Activated CD4-positive, CD25-positive, alpha-beta regulatory T cell treated with anti-CD3 and anti-CD28 coated beads, Interleukin-2, amount 50 U/mL, for 72 hours (primary cell): ENCODE measurements at regions not wholly inside any gene's neighbourhood (a gene's known extent, or its start where the extent isn't known, plus 50 kb on each side); places are given as distances from the start of the nearest gene placed in this dataset.
"Not testable (repeated sequence)": the region's sequence is repeated elsewhere in the genome, so short reads cannot be mapped to it uniquely, and the experiment has no call there.

ENCODE experiments used
- DNase-seq: peaks from one replicate; pipeline ENCODE4 v3.0.0; 2021

DNA sequence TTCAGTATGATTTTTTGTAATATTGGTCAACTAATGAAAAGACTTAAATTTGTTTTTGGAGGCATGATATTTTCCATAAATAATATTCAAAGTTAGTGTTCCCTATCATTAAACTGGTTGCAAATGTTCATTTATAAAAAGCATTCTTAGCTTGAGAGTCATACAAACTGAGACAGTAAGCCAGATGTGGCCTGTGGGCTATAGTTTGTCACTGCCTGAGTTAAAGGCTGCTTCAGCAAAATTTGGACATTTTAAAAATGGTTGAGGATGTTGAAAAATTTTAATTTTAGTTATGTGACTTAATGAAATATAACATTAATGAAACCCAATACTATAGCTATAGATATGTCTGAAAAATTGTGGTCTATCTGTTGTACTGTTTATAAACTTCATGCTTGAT lies 180.2 kb upstream of the CACNA2D1 start:
- no peak for DNase-seq

DNA sequence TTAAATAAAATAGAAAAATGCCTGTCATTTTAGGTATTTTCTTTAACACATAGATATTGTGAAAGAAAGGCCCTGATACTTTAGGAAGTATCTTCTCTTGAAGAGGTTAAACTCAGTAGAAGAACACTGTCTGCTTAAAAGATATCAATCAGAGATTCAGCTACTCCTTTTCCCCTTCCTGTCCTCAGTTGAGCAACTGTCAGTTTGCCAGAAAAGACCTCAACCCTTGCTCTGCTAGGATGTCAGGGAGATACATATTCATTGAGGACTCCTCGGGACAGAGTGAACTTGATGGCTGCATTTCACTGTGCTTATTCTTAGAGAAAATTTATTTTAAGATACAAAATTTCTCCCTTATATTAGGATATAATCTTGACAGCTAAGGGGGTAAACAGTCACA lies 173.6 kb upstream of the CACNA2D1 start:
- DNase-seq: no peak

DNA sequence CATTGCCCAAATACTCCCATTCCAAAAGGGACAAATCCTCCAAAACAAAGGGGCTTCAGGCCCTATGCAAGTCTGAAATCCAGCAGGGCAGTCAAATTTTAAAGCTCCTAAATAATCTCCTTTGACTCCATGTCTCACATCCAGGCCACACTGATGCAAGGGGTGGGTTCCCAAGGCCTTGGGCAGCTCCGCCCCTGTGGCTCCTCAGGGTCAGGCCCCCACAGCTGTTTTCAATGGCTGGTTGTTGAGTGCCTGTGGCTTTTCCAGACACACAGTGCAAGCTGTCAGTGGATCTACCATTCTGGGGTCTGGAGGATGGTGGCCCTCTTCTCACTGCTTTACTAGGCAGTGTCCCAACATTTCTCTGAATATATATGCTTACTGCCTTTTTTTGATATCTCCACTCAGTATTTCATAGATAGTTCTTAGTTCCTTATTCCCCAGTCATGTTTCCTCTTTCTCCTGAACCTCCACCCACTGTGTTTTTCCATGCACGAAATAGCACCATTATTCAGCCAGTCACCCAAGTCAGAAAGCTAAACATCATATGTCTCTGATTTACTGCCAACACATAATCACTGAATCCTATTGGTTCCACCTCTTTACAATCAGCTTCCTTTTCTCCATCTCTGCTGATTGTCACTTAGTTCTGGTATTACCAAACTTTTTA lies 172.6 kb upstream of the CACNA2D1 start:
- no peak for DNase-seq

DNA sequence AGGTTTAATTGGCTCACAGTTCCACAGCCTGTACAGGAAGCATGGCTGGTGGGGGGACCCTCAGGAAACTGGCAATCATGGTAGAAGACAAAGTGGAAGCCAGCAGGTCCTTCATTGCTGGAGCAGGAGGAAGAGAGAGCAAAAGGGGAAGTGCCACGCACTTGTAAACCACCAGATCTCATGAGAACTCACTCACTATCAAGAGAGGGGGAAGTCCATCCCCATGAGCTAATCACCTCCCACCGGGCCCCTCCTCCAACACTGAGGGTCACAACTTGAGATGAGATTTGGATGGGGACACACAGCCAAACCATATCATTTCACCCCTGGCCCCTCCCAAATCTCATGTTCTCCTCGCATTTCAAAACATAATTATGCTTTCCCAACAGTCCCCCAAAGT lies 171.9 kb upstream of the CACNA2D1 start:
- DNase-seq: no peak

DNA sequence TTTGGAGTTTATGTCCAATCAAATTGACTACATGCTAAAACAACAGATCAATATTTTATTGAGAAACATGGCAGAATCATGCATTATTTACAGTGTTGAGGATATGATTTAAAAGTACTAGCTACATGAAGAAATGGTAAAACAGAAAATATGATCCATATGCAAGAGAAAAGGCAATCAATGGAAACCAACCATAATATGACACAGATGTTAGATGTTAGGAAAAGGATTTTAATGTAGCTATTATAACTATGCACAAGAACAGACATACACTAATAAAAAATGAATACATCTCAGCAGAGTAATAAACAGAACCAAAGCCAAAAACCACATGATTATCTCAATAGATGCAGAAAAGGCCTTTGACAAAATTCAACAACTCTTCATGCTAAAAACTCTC lies 166.2 kb upstream of the CACNA2D1 start:
- DNase-seq: no peak

DNA sequence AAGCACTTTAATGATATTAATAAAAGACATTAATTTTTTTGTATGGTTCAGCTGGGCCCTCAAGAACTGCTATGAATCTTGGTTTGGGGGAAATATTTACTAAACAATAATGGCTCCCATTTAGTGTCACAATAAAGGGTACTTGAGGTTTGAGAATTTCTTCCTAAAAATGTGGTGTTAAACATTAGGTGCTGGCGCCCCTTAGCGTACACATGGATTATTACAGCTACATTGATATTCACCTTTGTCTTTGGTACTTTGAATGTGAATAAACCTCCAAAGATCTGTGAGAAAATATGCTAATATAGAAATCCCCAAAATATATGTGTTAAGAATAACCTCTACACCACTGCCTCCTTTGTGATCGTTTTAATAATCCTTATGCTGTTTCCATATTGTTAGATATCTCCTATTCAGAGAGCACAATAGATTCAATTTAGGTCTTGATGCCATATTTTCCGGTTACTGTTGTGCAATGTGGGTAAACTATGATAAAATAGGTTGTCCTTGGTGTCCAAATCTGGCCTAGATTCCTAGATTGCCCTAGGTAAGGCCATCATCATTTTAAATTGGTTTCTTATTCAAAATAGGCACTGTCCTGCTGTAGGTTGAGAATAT lies 161.8 kb upstream of the CACNA2D1 start:
- DNase-seq: no peak

DNA sequence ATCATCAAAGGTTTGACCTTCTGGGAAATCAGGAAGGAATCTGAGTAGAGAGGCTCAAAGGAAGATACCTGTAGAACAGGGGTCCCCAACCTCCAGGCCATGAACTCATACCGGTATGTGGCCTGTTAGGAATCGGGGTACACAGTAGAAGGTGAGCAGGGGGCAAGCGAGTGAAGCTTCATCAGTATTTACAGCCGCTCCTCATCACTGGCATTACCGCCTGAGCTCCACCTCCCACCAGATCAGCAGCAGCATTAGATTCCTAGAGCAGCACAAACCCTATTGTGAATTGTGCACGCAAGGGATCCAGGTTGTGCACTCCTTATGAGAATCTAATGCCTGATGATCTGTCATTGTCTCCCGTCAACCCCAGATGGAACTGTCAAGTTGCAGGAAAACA lies 158.5 kb upstream of the CACNA2D1 start:
- DNase-seq: no peak

DNA sequence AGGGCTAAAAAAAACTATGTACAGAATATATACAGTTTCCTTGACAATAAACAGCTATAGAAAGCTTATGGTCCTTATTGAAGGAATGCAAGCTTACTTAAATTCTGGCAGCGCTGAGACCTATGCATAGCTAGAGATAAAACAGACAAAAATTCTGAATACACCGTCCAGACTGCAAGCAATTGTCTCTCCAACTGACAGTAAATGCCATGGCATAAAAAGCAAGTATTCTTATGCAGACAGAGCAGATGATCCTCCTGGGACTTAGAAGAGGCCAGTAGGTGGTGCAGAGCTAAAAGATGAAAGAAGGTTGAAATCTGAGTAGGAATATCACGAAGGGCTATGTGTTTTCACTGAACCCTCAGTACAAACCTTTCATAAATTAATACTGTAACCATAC lies 157.0 kb upstream of the CACNA2D1 start:
- no peak for DNase-seq

DNA sequence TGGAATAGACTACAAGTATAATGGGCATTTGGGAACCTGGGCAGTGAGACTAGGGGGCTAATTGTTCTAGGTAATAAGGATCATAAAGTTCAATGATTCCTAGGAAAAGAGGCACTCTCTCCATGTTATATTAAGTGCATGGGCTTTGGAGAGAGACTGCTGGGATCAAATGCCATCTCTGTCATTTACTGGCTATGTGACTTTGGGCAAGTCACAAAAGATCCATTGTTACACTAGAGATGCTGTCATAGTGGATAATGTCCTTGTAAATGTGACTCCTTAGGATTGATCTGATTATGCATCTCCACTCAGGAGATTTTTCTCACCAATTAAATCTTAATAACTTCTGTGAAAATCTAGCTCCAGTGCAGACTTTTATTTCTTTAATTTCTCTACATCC lies 156.3 kb upstream of the CACNA2D1 start:
- DNase-seq: no peak

DNA sequence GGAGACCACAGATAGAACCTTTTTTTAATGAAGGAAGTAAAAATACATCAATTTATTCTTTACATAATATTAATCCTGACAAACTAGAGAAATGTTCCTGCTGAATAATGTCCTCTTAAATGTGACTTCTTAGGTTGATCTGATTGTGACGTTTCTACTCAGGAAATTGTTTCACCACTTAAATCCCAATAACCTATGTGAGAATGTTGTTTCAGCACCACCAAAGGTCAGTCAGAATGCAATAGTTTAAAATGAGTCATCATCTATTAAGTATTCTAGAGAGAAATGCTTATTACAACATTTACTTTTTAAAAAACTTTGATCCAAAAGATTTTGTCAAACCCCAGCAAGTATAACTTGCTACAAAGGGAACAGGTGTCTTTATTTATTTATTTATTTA lies 155.4 kb upstream of the CACNA2D1 start:
- DNase-seq: no peak

DNA sequence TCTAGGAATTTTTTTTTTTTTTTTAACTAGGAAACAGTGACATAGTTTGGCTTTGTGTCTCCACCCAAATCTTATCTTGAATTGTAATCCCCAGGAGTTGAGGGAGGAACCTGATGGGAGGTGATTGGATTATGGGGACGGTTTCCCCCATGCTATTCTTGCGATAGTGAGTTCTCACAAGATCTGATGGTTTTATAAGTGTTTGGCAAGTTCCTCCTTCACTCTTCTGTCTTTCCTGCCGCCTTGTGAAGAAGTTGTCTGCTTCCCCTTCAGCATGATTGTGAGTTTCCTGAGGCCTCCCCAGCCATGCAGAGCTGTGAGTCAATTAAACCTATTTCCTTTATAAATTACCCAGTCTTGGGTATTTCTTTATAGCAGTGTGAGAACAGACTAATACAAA lies 152.2 kb upstream of the CACNA2D1 start:
- not testable (repeated sequence) for DNase-seq

DNA sequence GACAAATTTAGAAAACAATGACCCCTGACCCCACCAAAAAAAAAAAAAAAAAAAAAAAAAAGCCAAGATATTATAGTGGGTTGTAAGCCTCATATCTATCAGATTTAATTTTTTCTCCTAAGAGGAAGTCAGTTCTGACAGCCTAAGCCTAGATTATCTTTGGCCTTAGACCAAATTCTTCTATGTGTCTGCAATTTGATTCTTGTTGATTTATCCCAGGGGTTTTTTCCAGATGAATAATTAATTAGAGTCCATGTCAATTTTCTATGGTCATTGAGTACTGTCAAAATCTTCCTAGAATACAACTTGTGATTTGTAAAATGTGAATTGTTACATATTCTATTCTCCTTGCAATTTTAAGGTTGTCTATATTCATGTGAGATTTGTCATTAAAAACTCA lies 151.6 kb upstream of the CACNA2D1 start:
- no peak for DNase-seq

DNA sequence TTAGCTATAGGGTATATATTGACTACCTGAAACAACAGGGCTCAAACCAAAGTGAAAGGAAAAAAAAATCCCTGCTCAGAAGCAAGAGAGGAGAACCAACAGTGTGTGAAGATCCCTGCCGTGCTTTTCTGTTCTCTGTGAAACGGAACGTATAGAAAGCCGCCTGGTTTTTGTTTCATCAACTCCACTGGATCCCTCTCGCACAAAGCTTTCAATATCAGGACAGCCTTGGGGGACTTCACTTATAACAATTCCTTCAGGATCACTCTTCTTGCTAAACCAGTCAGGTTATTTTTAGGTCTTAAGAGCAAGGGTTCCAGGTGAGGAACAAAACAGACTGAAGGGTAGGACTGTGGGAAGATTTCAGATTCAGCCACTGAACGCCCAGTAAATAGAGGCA lies 151.1 kb upstream of the CACNA2D1 start:
- DNase-seq: no peak

DNA sequence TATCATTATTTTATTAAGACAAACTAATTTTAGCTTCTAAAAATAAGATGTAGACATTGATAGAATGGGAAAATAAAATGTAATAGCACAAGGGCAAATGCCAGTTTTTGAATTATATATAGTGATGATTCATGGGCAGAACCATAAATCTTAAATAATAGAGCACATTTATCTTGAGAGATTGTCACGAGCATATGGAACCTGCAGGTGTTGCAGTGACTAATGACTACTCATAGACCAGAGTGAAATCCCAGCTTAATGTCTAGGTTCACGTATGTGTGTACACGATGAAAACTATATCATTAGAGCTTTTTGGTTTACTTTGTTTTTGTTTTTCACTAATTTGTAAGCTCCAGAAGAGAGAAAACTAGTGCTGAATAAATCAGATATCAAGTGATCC lies 150.2 kb upstream of the CACNA2D1 start:
- no peak for DNase-seq

DNA sequence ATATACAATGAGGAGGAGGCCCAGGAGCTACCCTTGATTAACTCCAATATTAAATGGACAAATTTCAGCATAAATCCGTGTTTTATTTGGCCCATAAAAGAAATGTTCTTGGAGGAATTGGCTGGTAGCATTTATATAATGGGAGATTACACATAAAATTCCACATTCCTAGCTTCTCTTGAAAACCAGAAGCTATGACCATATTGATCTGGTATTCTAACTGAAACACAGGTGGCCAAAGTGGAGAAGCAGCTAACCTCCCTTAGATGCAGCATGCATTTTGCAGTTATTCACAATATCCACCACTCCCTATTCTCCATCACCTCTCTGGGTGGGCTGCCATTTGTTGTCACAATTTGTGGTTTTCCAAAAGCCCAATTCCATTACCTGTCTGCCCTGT lies 148.8 kb upstream of the CACNA2D1 start:
- no peak for DNase-seq

DNA sequence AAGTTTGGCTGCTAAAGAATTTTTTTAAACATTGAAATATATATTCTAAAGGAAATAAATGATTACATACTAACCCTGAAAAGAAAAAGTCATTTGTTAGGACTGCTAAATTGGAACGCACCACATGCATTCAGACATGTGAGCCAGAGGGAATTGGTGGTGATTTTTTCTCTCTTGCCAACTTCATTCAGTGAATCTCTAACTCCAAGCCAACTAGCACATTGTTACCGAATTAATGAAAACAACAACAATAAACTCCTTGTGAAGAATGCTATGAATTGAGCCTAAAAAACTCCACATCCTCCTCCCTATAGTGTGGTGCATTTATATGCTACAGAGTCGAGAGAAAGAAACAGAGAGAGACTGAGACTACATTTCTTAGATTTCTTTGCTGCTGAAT lies 135.5 kb upstream of the CACNA2D1 start:
- DNase-seq: no peak

DNA sequence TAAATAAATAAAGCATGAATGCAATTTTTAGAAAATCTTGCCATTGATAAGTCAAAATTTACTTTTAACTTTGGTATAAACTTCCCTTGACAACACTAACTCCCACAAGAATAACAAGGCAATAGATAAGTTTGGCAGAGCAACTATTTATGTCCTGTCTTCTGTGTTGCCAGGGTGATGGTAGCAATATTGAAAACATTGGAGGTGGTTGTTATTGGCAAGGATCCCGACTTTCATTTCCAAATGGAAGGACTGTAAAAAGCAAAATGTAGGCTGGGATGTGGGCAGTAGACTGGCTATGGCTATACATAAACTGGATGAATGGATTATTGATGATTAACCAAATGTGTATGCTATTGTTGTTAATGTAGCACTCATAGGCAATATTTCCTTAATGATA lies 134.9 kb upstream of the CACNA2D1 start:
- DNase-seq: no peak

DNA sequence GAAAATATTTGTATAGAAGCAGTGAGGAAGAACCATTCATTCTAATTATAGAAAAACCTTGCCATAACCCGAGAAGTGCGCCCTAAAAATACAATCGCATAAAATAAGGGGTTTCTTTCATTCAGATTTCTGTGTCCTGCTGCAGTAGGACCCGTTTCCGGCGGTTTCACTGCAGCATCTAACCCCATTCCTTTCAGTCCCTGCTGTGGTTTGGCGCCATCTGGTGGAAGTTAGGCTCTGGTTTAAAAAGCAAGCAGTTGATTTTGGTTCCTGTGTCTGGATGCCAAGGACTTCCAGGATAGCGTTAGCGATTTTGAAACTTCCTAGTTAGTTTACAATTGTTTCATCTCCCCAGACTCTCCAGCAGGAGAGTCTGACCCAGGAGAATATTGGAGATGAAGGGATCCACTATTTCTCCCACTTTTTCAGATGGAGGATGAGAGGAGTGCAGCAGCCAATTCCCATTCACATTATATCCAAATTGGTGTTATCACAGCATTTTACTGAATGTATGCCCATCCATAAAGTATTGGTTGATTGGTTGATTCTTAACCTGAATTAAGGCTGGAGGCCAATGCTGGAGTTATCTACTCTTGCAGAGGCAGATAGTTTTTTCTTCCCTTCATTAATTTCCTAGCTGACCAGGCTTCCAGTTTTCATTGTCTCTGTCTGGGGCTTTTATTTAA lies 128.8 kb upstream of the CACNA2D1 start:
- DNase-seq: peak; percentile 58

DNA sequence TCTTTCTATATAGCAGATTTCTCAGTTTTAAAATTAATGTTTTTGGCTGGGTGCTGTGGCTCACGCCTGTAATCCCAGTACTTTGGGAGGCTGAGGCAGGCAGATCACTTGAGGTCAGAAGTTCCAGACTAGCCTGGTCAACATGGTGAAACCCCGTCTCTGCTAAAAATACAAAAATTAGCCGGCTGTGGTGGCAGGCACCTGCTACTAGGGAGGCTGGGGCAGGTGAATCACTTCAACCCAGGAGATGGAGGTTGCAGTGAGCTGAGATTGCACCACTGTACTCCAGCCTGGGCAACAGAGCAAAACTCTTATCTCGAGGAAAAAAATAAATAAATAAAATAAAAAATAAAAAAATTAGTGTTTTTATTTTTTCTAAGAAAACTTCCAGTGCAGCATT lies 127.5 kb upstream of the CACNA2D1 start:
- DNase-seq: not testable (repeated sequence)

DNA sequence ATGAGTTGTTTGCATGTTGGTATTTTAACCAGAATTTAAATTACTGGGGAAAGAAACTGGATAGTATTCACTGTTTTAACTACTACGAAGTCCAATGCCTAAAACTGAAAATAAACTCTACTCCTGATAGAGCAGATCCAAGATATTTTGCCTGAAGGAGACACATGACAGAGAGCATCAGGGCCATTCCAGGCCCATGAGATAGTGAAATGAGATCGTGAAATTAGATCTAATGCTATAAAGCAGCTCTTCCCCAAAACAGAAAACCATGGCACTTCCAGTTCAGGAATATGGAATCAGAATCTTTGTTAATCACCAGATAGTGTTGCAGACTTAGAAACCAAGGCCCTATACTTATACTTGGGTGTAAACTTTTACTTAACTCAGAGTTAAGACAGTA lies 124.3 kb upstream of the CACNA2D1 start:
- no peak for DNase-seq

DNA sequence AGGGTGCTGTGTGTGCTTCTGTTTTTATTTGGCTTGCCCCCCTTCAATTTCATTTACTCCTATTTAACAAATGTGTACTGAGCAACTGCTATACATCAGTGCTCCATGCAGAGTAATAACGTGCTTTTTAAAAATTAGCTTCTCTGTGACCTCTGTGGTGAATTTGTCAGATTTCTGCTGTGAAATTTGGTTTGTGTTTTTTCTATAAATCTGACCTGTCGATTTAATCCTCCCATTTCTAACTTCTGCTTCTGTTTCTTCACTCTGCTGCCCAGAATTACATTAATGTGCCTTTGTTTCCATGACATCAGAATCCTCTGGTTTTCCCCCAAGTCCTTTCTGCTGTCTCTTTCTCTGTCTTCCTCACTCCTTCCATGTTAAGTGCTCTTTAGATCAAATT lies 123.8 kb upstream of the CACNA2D1 start:
- DNase-seq: no peak

DNA sequence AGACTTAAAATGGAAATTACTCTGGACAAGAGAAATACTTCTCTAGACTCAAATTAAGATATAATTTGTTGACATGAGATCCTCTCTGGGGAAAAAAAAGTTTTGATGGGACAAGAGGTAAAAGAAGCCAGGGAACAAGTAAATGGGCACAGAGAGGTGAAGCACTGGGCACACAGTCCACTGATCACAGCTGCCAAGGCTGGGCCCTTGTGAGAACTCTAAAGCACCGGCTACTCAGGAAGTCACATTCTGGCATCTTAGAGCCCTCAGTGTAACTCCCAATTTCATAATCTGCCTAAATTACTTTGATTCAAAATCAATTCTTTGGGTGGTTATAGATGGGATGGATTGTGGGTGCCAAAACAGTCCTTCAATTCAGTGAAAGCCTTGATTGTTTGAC lies 123.2 kb upstream of the CACNA2D1 start:
- DNase-seq: no peak

DNA sequence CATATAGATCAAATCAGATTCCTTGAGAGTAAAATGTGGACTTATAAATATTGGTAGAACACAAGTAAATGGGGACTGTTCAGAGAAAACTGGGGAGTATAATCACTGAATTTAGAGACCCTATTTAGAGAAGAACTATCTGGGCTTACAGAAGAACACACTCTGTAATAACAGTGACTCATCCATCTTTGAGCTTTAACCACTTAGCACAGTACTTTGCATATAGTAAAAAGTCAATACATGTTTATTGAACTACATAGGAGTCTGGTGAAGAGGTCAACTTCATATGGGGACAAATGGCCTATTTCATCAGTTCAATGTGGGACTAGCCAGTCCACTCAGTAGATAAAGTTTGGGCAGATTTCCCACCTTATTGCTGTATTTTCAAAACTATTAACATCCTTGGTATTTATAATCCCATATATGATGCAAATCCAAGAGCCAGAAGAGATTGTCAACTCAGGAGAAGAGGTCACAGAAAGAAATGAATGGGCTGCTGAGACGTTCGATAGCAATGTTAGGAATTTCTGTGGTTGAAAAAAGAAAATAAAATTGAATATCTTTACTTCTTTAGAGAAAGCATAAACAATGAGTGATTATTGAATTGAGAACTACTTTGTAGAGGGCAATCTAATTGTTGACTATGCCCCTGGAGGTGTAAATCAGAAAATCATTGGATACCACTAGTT lies 119.3 kb upstream of the CACNA2D1 start:
- no peak for DNase-seq

DNA sequence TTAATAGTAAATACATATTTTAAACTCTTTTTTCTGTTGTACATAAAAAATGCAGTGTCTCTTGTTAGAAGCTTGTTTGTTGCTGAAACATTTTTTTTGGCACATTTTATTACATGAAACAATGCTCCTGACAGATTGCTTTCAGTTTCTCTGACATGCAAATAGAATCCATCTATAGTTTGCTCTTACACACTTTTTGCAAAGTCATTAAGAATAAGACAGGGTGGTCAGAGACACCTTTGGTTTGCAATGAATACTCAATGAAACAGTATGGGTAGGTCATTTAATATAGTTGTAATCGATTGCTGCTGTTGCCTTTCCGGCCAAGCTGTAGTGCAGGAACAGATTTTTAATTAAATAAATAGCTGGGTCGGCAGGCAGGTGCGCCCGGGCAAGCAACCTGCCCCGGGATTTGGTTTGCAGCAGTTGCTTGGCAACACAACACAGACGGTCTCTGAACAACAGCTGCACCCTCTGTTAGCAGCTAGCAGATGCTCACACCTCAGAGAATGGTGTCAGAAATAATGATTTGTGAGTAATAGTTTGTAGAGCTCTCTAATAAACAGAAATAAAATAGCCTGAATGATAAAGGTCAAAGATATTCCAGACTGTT lies 115.7 kb upstream of the CACNA2D1 start:
- no peak for DNase-seq
